Loucy (cell line): ENCODE measurements at regions not wholly inside any gene's neighbourhood (a gene's known extent, or its start where the extent isn't known, plus 50 kb on each side); places are given as distances from the start of the nearest gene placed in this dataset.

ENCODE experiments used
- CTCF ChIP-seq: fragments of 200-600 bp; sonication (generic); conservative IDR thresholded peaks from 2 replicates; pipeline ENCODE4 v1.5.1; 2014; ENCODE audit warnings: mild to moderate bottlenecking, antibody characterized with exemption, low read length
- EZH2phosphoT487 ChIP-seq: fragments of 200-600 bp; IDR thresholded peaks from 2 replicates; pipeline ENCODE4 v1.6.1; 2018; ENCODE audit warnings: antibody characterized with exemption, mild to moderate bottlenecking, moderate library complexity, borderline replicate concordance

- TF ChIP-seq CTCF (no peak), EZH2phosphoT487 (no peak)
These were observed 80.2 kb upstream of the BCL11A start for GRCh38 chr2:60633615-60634014.
